RWPE2 (cell line): ENCODE measurements at regions not wholly inside any gene's neighbourhood (a gene's known extent, or its start where the extent isn't known, plus 50 kb on each side); places are given as distances from the start of the nearest gene placed in this dataset.

Source experiments
- ATAC-seq: fragments of 200-7000 bp; cut with Tn5 transposase; 3 replicates; pipeline ENCODE4 v1.9.1; 2021; ENCODE audit warnings: low read depth
- DNase-seq: peaks from one replicate; pipeline ENCODE4 v3.0.0-alpha.2; 2020; ENCODE audit warnings: low spot score
- H3K27ac ChIP-seq: fragments of 450-650 bp; 2 replicates; pipeline ENCODE4 v1.5.1; 2017; ENCODE audit warnings: mild to moderate bottlenecking; ENCODE audit not compliant: poor library complexity, severe bottlenecking
- H3K27me3 ChIP-seq: fragments of 250-450 bp; sonication (Bioruptor Pico); 2 replicates; pipeline ENCODE4 v1.5.1; 2021; ENCODE audit warnings: mild to moderate bottlenecking, moderate library complexity; ENCODE audit not compliant: insufficient read depth, poor library complexity, severe bottlenecking
- H3K36me3 ChIP-seq: fragments of 250-450 bp; sonication (Bioruptor Pico); 2 replicates; pipeline ENCODE4 v1.5.1; 2020; ENCODE audit warnings: low read depth, mild to moderate bottlenecking, moderate library complexity
- H3K4me1 ChIP-seq: fragments of 250-450 bp; sonication (Bioruptor Pico); 2 replicates; pipeline ENCODE4 v1.5.1; 2021; ENCODE audit warnings: mild to moderate bottlenecking, moderate library complexity; ENCODE audit not compliant: insufficient read depth, poor library complexity, severe bottlenecking
- H3K4me3 ChIP-seq: fragments of 250-450 bp; sonication (Bioruptor Pico); 2 replicates; pipeline ENCODE4 v1.5.1; 2021; ENCODE audit warnings: mild to moderate bottlenecking, moderate library complexity; ENCODE audit not compliant: severe bottlenecking
- H3K9me3 ChIP-seq: fragments of 250-450 bp; sonication (Bioruptor Pico); 2 replicates; pipeline ENCODE4 v1.5.1; 2021; ENCODE audit warnings: mild to moderate bottlenecking, moderate library complexity; ENCODE audit not compliant: severe bottlenecking
- TF ChIP-seq, protein P1 (sequence below): fragments of 450-650 bp; IDR thresholded peaks from one replicate; pipeline ENCODE4 v1.5.1; 2017; ENCODE audit warnings: mild to moderate bottlenecking, moderate library complexity; ENCODE audit not compliant: poor library complexity, severe bottlenecking

DNA sequence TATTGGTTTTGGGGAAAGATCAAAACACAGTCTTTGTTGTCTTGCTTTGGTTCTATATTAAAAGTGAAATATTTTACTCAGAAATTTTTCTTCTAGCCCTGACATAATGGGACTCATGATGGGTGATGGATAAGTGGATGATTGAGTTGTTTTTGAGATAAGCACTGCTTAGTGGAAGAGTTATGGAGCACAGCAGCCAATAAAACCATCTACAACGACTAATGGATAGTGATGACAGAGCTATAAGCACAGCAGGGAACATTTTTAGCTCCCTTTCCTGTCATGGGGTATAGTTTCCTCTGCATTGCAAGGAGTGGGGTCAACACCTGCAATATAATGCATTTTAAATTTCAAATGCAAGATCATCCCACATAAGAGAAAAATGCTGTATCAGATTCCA lies 812.4 kb downstream of the STPG2 start:
- no peaks in the 10 kb centered on the region for H3K36me3 ChIP-seq
- no peak for ATAC-seq
- H3K4me1 ChIP-seq, result no peaks in the 10 kb centered on the region
- DNase-seq, result no peak
- H3K27me3 ChIP-seq, result no peaks in the 10 kb centered on the region
- H3K4me3 ChIP-seq, result no peak overlapping the region
- H3K9me3 ChIP-seq, result no peaks in the 10 kb centered on the region
- TF ChIP-seq, protein P1, sequence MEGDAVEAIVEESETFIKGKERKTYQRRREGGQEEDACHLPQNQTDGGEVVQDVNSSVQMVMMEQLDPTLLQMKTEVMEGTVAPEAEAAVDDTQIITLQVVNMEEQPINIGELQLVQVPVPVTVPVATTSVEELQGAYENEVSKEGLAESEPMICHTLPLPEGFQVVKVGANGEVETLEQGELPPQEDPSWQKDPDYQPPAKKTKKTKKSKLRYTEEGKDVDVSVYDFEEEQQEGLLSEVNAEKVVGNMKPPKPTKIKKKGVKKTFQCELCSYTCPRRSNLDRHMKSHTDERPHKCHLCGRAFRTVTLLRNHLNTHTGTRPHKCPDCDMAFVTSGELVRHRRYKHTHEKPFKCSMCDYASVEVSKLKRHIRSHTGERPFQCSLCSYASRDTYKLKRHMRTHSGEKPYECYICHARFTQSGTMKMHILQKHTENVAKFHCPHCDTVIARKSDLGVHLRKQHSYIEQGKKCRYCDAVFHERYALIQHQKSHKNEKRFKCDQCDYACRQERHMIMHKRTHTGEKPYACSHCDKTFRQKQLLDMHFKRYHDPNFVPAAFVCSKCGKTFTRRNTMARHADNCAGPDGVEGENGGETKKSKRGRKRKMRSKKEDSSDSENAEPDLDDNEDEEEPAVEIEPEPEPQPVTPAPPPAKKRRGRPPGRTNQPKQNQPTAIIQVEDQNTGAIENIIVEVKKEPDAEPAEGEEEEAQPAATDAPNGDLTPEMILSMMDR, result no peak
- H3K27ac ChIP-seq, result no peak overlapping the region

DNA sequence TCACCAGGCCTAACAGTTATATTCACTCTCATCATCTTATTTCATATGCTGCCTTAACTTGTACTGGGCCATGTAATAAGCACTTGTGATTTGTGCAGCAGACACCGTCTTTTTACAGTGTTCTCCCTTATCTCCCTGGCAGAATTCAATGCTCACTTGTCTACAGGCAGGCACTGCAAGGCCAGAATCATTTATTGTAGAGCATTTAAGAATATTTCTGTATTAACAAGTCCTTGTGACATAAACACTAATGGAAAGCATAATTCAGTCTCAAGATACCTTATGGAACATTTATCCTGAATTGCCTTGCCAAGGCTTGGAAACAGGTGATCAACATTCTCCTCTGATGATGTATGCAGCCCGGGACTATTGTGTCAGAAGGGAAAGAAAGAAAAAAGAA lies 808.9 kb downstream of the STPG2 start:
- Histone ChIP-seq H3K4me1 (no peaks in the 10 kb centered on the region), H3K27ac (no peak overlapping the region), H3K9me3 (no peaks in the 10 kb centered on the region), H3K4me3 (no peak overlapping the region), H3K36me3 (no peaks in the 10 kb centered on the region), H3K27me3 (no peaks in the 10 kb centered on the region)
- ATAC-seq (no peak), DNase-seq (no peak)
- TF ChIP-seq, protein P1, result no peak

DNA sequence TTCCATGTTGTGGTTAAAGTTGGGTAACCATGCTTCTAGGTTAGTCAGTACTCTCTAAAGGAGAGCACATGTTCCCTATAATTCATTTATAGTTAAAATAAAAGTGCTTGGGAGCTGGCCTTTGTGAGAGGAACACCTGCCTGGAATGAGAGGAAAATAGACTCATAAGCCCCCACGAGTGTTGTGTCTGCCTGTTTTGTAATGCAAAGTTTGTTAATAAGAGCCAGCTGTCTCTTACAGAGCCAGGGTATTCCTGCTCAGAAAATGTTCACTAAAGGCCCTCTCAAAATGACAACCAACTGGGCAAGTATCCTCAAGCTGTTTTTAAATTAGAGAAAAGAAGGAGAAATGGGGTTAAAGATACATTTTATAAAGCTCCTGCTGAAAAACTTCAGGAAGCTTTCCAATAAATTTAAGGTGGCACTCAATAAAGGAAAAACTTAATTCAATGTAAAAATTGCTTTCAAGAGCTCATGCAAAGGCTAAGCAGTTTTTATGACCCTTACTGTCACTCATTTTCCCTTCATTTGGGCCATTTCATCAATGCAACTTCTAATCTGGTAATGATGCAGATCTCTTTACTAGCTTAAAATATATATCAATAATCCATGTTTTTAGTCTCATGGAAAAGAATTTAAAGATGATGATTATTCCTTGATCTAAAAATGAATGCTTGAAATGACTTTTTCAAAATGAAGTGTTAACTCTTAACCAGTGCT lies 793.6 kb downstream of the STPG2 start:
- DNase-seq, result no peak
- Histone ChIP-seq H3K9me3 (no peaks in the 10 kb centered on the region), H3K36me3 (no peaks in the 10 kb centered on the region), H3K4me1 (no peaks in the 10 kb centered on the region), H3K4me3 (no peak overlapping the region), H3K27me3 (no peaks in the 10 kb centered on the region), H3K27ac (no peak overlapping the region)
- no peak for ATAC-seq
- TF ChIP-seq, protein P1, result no peak

DNA sequence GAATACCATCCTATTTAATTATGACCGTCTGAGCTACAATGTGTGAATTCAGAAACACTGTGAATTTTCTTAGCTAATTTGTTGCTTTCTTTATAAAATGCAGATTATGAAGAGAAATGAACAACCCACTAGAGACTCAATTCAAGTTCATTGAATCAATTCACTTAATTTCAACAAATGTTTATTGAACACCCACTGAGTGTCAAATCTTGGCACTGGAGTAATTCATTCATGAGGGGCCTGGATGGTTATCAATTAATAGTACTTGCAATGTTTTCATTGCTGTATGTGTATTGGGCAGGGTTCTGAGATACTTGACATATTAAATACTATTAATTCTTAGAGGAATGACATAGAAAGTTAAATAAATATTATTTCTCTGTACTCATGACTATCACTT lies 789.4 kb downstream of the STPG2 start:
- Histone ChIP-seq H3K9me3 (no peaks in the 10 kb centered on the region), H3K4me3 (no peak overlapping the region), H3K4me1 (no peaks in the 10 kb centered on the region), H3K27ac (no peak overlapping the region), H3K27me3 (no peaks in the 10 kb centered on the region), H3K36me3 (no peaks in the 10 kb centered on the region)
- no peak for ATAC-seq
- no peak for DNase-seq
- TF ChIP-seq, protein P1, result no peak

DNA sequence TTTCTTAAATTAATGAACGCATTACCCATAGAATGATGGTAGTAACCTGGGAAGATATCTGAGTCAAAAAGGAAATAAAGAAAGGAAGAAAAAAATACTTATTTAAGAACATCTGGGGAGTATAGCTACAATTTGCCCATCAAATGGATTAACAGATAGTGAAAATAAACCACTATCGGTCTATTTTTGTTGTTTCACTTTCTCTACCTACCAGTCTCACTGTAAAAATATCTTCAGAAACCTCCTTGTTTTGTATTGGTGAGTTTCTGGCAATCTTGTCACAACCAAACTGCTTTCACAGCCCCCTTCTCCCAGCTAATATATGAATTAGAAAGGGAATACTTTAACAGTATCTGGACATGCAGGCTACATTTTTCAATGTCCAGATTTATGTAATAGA lies 783.5 kb downstream of the STPG2 start:
- no peaks in the 10 kb centered on the region for H3K27me3 ChIP-seq
- no peaks in the 10 kb centered on the region for H3K9me3 ChIP-seq
- TF ChIP-seq, protein P1, result no peak
- ATAC-seq (no peak), DNase-seq (no peak)
- H3K27ac ChIP-seq, result no peak overlapping the region
- H3K36me3 ChIP-seq, result no peaks in the 10 kb centered on the region
- H3K4me3 ChIP-seq, result no peak overlapping the region
- H3K4me1 ChIP-seq, result no peaks in the 10 kb centered on the region
